ENCODE measurements at regions not wholly inside any gene's neighbourhood (a gene's known extent, or its start where the extent isn't known, plus 50 kb on each side); places are given as distances from the start of the nearest gene placed in this dataset.
"Not testable (repeated sequence)": the region's sequence is repeated elsewhere in the genome, so short reads cannot be mapped to it uniquely, and the experiment has no call there.

GRCh38 chr12:47408171-47408871 lies 297.5 kb downstream of the RPAP3 start:
- no peak for DNase-seq

- no peak for DNase-seq
These were observed 298.2 kb downstream of the RPAP3 start for GRCh38 chr12:47407463-47408129.

GRCh38 chr12:47403681-47404080 lies 302.1 kb downstream of the RPAP3 start:
- no peak for DNase-seq

- not testable (repeated sequence) for DNase-seq
These were observed 304.6 kb downstream of the RPAP3 start for GRCh38 chr12:47401196-47401595.

- DNase-seq: no peak
These were observed 305.6 kb downstream of the RPAP3 start for GRCh38 chr12:47400266-47400665.

GRCh38 chr12:47397664-47398281 lies 308.1 kb downstream of the RPAP3 start:
- no peak for DNase-seq

GRCh38 chr12:47396902-47397663 lies 308.7 kb downstream of the RPAP3 start:
- DNase-seq: no peak

- DNase-seq: no peak
These were observed 311.8 kb downstream of the RPAP3 start for GRCh38 chr12:47394070-47394469.

GRCh38 chr12:47393403-47393790 lies 312.4 kb downstream of the RPAP3 start:
- DNase-seq: no peak

GRCh38 chr12:47391566-47391965 lies 311.8 kb upstream of the AMIGO2 start:
- DNase-seq: no peak

GRCh38 chr12:47388712-47389111 lies 309.0 kb upstream of the AMIGO2 start:
- no peak for DNase-seq

GRCh38 chr12:47387994-47388393 lies 308.2 kb upstream of the AMIGO2 start:
- DNase-seq: no peak

GRCh38 chr12:47385653-47386052 lies 305.9 kb upstream of the AMIGO2 start:
- no peak for DNase-seq

- no peak for DNase-seq
These were observed 304.2 kb upstream of the AMIGO2 start for GRCh38 chr12:47383942-47384341.

GRCh38 chr12:47382305-47382704 lies 302.5 kb upstream of the AMIGO2 start:
- DNase-seq: no peak

- DNase-seq: no peak
These were observed 299.1 kb upstream of the AMIGO2 start for GRCh38 chr12:47378907-47379306.

- no peak for DNase-seq
These were observed 298.4 kb upstream of the AMIGO2 start for GRCh38 chr12:47378222-47378582.

GRCh38 chr12:47377414-47378221 lies 297.9 kb upstream of the AMIGO2 start:
- no peak for DNase-seq

GRCh38 chr12:47376927-47377326 lies 297.2 kb upstream of the AMIGO2 start:
- no peak for DNase-seq

GRCh38 chr12:47373554-47374150 lies 293.9 kb upstream of the AMIGO2 start:
- no peak for DNase-seq

- DNase-seq: no peak
These were observed 290.7 kb upstream of the AMIGO2 start for GRCh38 chr12:47370421-47370820.

GRCh38 chr12:47369085-47369484 lies 289.3 kb upstream of the AMIGO2 start:
- no peak for DNase-seq
